Keratinocyte (primary cell): ENCODE measurements at regions not wholly inside any gene's neighbourhood (a gene's known extent, or its start where the extent isn't known, plus 50 kb on each side); places are given as distances from the start of the nearest gene placed in this dataset.

Source experiments
- EZH2 ChIP-seq: IDR thresholded peaks from one replicate; pipeline ENCODE4 v1.6.1; 2012; ENCODE audit warnings: inconsistent platforms, mild to moderate bottlenecking, low read length, moderate library complexity
- TF ChIP-seq, protein P1 (sequence below), 3 experiments: IDR thresholded peaks in 1 of 3; conservative IDR thresholded peaks in 1 of 3; optimal IDR thresholded peaks in 1 of 3; 2 replicates in 2 of 3; 3 replicates in 1 of 3; pipeline versions ENCODE3 to v1.5.1; 2011; ENCODE audit warnings: low read length in 3 of 3, mild to moderate bottlenecking in 3 of 3, moderate library complexity in 2 of 3, control low read depth in 1 of 3, inconsistent platforms in 1 of 3; ENCODE audit not compliant: insufficient read depth in 2 of 3; ENCODE audit errors: extremely low read depth in 1 of 3

DNA sequence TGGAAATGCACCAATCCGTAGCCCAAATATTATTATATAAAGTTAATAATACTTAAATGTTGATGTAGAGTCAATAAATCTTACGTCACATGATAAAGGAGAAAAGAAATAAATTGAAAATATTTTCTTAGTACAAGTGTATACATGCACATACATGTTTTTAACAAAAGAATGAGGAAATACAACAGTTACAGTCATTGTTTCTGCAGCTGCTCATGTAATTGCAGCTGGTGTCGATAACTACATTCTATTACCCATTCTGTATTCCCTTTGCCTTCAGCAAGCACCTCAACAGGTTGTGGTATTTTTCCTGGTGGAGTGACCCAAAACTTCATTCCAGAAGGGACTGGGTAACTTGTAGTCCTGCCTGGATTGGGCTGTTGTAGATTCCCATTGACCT is 377.8 kb upstream of the FSIP2 start:
- no peak for TF ChIP-seq EZH2
- TF ChIP-seq, protein P1, sequence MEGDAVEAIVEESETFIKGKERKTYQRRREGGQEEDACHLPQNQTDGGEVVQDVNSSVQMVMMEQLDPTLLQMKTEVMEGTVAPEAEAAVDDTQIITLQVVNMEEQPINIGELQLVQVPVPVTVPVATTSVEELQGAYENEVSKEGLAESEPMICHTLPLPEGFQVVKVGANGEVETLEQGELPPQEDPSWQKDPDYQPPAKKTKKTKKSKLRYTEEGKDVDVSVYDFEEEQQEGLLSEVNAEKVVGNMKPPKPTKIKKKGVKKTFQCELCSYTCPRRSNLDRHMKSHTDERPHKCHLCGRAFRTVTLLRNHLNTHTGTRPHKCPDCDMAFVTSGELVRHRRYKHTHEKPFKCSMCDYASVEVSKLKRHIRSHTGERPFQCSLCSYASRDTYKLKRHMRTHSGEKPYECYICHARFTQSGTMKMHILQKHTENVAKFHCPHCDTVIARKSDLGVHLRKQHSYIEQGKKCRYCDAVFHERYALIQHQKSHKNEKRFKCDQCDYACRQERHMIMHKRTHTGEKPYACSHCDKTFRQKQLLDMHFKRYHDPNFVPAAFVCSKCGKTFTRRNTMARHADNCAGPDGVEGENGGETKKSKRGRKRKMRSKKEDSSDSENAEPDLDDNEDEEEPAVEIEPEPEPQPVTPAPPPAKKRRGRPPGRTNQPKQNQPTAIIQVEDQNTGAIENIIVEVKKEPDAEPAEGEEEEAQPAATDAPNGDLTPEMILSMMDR (optimal IDR thresholded peaks at IDR 0.05 in 1 of 3, IDR thresholded peaks at IDR 0.05 in 1 of 3, conservative IDR thresholded peaks at IDR 0.05 in 1 of 3; ENCODE audit: extremely low read depth in 1 of 3, insufficient read depth in 2 of 3, low read length in 3 of 3): no peak
